OCI-LY1 (cell line): ENCODE measurements at regions not wholly inside any gene's neighbourhood (a gene's known extent, or its start where the extent isn't known, plus 50 kb on each side); places are given as distances from the start of the nearest gene placed in this dataset.

Experiments used
- CTCF ChIP-seq: fragments of 200-600 bp; sonication (generic), shearing (Covaris generic); IDR thresholded peaks from 2 replicates; pipeline ENCODE4 v1.5.1; 2017; ENCODE audit warnings: mild to moderate bottlenecking, antibody characterized with exemption, low read length, moderate library complexity, mixed read lengths
- EZH2 ChIP-seq: fragments of 200-600 bp; sonication (generic), shearing (Covaris generic); IDR thresholded peaks from 2 replicates; pipeline ENCODE4 v1.8.0; 2017; ENCODE audit warnings: borderline replicate concordance, mixed run types, mild to moderate bottlenecking, antibody characterized with exemption, low read length, moderate library complexity, mixed read lengths

DNA sequence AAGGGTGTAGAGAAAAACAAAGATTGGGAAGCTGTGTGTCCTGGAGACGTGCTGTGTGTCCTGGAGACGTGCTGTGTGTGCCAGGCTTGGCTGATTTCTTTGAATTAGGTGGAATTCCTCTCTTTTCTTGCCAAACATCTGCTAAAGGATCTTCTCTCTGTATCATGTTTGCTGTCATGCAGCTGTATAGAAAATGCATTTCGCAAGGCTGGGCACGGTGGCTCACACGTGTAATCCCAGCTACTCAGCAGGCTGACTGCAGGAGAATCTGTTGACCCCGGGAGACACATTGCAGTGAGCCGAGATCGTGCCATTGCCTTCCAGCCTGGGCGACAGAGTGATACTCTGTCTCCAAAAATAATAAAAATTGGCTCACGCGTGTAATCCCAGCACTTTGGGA is 187.0 kb downstream of the CRLF2 start:
- TF ChIP-seq CTCF (no peak), EZH2 (no peak)
